HFF-Myc (cell line): ENCODE measurements at regions not wholly inside any gene's neighbourhood (a gene's known extent, or its start where the extent isn't known, plus 50 kb on each side); places are given as distances from the start of the nearest gene placed in this dataset.

ENCODE experiments used
- DNase-seq: peaks from one replicate; pipeline ENCODE4 v3.0.0-alpha.2; 2011; ENCODE audit warnings: low read depth; ENCODE audit errors: extremely low read depth
- H3K4me3 ChIP-seq: replicated peaks from 2 replicates; pipeline ENCODE4 v1.5.1; 2011; ENCODE audit warnings: low read depth, mild to moderate bottlenecking, control low read depth, low read length
- TF ChIP-seq, protein P1 (sequence below): IDR thresholded peaks from 2 replicates; pipeline ENCODE4 v1.5.1; 2012; ENCODE audit warnings: mild to moderate bottlenecking, low read depth, low read length, control low read depth; ENCODE audit errors: missing control alignments

DNA sequence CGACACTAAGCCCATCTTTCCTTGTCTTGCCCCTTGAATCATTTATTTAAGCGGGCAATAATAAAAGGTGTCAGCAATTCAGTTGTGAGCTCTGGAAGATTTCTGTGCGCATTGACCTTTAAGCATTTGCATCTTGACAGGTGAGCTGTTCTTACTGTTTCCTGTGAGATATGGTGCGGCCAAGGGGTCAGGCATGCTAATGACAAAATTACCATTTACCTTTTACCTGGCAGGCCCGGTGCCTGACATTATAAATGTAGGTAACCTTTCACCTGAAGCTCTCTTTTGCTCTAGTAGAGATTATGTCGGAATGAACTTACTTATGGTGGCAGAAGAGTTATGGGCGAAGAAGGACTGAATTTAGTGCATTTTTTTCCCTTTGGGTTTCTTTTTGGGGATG, 89.3 kb upstream of the EEF1E1 start:
- TF ChIP-seq, protein P1, sequence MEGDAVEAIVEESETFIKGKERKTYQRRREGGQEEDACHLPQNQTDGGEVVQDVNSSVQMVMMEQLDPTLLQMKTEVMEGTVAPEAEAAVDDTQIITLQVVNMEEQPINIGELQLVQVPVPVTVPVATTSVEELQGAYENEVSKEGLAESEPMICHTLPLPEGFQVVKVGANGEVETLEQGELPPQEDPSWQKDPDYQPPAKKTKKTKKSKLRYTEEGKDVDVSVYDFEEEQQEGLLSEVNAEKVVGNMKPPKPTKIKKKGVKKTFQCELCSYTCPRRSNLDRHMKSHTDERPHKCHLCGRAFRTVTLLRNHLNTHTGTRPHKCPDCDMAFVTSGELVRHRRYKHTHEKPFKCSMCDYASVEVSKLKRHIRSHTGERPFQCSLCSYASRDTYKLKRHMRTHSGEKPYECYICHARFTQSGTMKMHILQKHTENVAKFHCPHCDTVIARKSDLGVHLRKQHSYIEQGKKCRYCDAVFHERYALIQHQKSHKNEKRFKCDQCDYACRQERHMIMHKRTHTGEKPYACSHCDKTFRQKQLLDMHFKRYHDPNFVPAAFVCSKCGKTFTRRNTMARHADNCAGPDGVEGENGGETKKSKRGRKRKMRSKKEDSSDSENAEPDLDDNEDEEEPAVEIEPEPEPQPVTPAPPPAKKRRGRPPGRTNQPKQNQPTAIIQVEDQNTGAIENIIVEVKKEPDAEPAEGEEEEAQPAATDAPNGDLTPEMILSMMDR = no peak
- no peak for DNase-seq
- H3K4me3 ChIP-seq = no peak overlapping the region

DNA sequence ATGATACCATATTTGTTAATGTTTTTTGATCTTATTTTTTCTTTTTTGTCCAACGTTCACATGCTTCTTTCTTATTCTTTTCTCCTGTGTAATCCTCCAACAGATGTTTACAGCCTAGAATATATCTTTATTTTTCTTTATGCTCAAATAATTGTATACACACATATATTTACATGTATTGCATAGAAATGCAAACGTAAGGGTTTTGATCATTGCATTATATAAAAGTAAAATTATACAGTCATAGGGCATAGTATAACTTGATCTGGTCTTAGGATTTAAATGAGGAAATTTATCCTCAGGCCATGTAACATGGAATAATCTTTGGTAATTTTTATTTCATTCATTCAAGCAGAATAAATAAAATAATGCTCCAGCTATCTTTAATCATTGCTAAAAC, 84.9 kb upstream of the EEF1E1 start:
- no peak overlapping the region for H3K4me3 ChIP-seq
- TF ChIP-seq, protein P1 = no peak
- DNase-seq = no peak

DNA sequence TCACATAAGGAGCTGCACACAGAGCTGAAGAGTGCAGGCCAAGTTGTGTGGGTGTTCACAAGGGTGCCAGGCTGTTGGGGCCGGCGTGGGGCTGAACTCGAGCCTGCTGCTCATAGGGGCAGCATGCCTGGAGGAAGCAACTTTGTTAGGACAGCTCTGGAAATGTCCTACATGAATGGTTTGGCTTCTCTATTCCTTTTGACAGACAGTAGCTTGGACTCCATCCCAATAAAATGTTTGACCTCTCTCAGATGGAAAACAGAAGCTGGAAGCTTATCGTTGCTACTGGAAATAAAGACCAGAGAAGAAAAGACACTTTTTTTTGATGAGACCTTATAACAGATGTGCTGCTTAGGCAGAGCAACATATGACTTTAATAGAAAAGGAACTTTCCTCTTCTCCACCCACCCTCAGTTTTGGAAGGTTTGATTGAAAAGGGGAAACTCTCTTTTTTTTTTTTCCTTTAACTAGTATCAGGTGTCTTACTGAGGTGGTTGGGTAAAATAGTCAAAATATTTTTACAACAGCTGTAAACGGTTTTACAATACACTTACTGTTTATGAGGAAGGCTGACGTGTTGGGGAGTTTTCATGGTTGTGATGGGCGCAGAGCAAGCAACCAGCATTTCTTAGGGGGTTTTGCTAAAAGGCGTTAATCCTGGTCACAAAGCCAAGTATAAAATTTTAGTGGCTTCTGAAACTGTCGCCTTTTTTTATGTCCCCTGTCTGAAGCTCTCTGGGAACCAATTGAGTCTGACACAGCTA, 80.7 kb upstream of the EEF1E1 start:
- no peak overlapping the region for H3K4me3 ChIP-seq
- peak; percentile 22 for DNase-seq
- TF ChIP-seq, protein P1 = no peak

DNA sequence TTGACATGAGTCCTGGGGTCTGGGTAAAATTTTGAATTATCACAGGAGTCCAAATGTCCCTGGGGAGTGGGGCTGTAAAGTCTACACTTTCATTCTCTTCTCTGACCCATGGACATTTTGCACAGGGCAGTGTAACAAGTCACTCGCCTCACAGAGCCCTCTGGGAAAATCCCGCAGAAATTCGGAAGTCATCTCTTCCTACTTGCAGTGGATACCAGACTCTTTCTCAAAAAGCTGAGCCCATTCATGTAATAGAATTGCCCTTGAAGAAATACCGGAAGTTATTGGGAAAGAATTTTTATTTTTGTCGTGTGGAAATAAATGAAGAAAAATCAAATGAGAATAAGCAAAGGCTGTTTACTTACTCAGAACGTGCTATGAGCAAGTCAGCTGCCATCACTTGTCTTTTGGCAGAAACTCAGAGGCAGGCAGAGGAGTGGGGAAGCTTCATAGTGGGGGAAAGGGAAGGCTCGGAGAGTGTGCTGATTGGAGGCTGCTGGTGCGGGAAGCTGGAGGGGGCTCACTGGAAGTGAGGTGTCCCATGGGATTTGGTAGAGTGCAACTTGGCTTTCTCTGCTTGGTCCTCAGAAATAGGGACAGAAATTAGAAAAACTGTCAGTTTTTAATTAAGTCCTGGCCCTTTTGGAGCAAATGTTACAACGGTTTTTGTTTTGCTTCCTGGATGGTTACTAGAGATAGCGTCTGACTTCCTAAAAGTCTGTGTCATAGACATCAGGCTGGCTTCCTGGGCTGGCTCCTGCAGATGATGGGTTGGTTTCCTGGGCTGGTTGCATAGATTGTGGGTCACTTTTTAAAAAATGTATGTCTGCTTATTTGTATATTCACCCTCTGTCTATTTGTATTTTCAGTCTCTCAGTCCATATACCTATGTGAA, 79.8 kb upstream of the EEF1E1 start:
- H3K4me3 ChIP-seq = no peak overlapping the region
- TF ChIP-seq, protein P1 = no peak
- DNase-seq = no peak

DNA sequence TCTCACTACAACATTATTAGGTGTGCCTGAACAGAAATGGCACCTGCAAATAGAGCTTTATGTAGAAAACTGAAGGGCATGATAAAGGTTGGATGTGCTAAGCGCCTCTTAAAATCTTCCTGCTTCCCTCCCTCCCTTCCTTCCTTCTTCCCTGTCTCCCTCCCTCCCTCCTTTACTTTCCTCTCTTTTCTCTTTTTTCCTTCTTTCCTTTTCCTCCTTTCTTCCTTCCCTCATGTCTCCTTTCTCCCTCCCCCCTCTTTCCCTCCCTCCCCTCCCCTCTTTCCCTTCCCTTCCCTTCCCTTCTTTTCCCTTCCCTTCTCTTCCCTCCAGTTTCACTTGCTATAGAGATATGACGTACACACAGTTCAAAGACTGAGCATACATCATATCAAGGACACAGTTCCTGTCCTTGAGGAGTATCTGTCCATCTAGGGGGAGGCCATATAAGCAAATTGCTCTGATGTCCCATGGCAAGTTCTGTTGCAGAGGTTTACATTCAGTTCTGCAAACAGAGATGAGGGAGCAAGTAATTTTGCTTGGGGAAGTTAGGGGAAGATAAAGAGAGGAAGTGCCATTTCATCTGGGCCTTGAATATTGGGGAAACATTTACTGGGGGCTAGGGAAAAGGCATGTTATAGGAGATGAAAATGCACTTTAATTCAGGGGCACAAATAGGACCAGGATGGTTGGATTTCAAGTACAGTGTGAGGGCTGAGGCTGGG, 79.0 kb upstream of the EEF1E1 start:
- H3K4me3 ChIP-seq = no peak overlapping the region

More for the DNA sequence above, 79.0 kb upstream of the EEF1E1 start:
- no peak for DNase-seq
- TF ChIP-seq, protein P1 = no peak
